Occipital lobe (tissue), 1 donor: ENCODE measurements at regions not wholly inside any gene's neighbourhood (a gene's known extent, or its start where the extent isn't known, plus 50 kb on each side); places are given as distances from the start of the nearest gene placed in this dataset.
"Not testable (repeated sequence)": the region's sequence is repeated elsewhere in the genome, so short reads cannot be mapped to it uniquely, and the experiment has no call there.

ENCODE experiments used
- DNase-seq: peaks from one replicate; lab custom pipeline; 2025; lab: John Stamatoyannopoulos, UW

- no peak for DNase-seq
Observed at GRCh38 chr15:87547470-87548181, 708.9 kb downstream of the NTRK3 start.

GRCh38 chr15:87538327-87538834 is 718.2 kb downstream of the NTRK3 start:
- DNase-seq, result no peak

- DNase-seq, result no peak
Observed at GRCh38 chr15:87537295-87537694, 719.2 kb downstream of the NTRK3 start.

GRCh38 chr15:87533637-87534036 is 722.9 kb downstream of the NTRK3 start:
- DNase-seq, result not testable (repeated sequence)

GRCh38 chr15:87528873-87529272 is 727.7 kb downstream of the NTRK3 start:
- DNase-seq, result no peak

- DNase-seq, result no peak
Observed at GRCh38 chr15:87527875-87528274, 728.7 kb downstream of the NTRK3 start.

GRCh38 chr15:87527416-87527815 is 729.1 kb downstream of the NTRK3 start:
- no peak for DNase-seq

GRCh38 chr15:87523516-87523915 is 733.0 kb downstream of the NTRK3 start:
- no peak for DNase-seq

- no peak for DNase-seq
Observed at GRCh38 chr15:87522997-87523396, 733.5 kb downstream of the NTRK3 start.

- no peak for DNase-seq
Observed at GRCh38 chr15:87518957-87519356, 737.6 kb downstream of the NTRK3 start.

- DNase-seq, result no peak
Observed at GRCh38 chr15:87508086-87508485, 748.5 kb downstream of the NTRK3 start.

- DNase-seq, result no peak
Observed at GRCh38 chr15:87502173-87502572, 754.4 kb downstream of the NTRK3 start.

- DNase-seq, result no peak
Observed at GRCh38 chr15:87500240-87500639, 756.3 kb downstream of the NTRK3 start.

GRCh38 chr15:87498560-87498959 is 758.0 kb downstream of the NTRK3 start:
- no peak for DNase-seq

- no peak for DNase-seq
Observed at GRCh38 chr15:87496795-87497194, 759.7 kb downstream of the NTRK3 start.

- no peak for DNase-seq
Observed at GRCh38 chr15:87496109-87496508, 760.4 kb downstream of the NTRK3 start.

GRCh38 chr15:87493803-87494202 is 762.7 kb downstream of the NTRK3 start:
- no peak for DNase-seq

GRCh38 chr15:87492321-87492720 is 764.2 kb downstream of the NTRK3 start:
- no peak for DNase-seq

GRCh38 chr15:87490666-87491065 is 765.9 kb downstream of the NTRK3 start:
- DNase-seq, result no peak

- no peak for DNase-seq
Observed at GRCh38 chr15:87489902-87490665, 766.5 kb downstream of the NTRK3 start.

- DNase-seq, result no peak
Observed at GRCh38 chr15:87489456-87489855, 767.1 kb downstream of the NTRK3 start.

- no peak for DNase-seq
Observed at GRCh38 chr15:87487484-87487883, 769.1 kb downstream of the NTRK3 start.

- no peak for DNase-seq
Observed at GRCh38 chr15:87483468-87483867, 773.1 kb downstream of the NTRK3 start.
